Fibroblast of mammary gland (primary cell): ENCODE measurements at regions not wholly inside any gene's neighbourhood (a gene's known extent, or its start where the extent isn't known, plus 50 kb on each side); places are given as distances from the start of the nearest gene placed in this dataset.

Source experiments
- DNase-seq: peaks from one replicate; pipeline ENCODE4 v3.0.0-alpha.2; 2010; ENCODE audit warnings: low read depth
- H3K4me3 ChIP-seq: 2 replicates; pipeline ENCODE4 v1.5.1; 2011; ENCODE audit warnings: low read depth, mild to moderate bottlenecking, low read length, moderate library complexity; ENCODE audit not compliant: control insufficient read depth
- TF ChIP-seq, protein P1 (sequence below): conservative IDR thresholded peaks from 2 replicates; pipeline ENCODE4 v1.5.1; 2011; ENCODE audit warnings: low read depth, low read length, inconsistent platforms; ENCODE audit not compliant: control insufficient read depth, insufficient read depth

DNA sequence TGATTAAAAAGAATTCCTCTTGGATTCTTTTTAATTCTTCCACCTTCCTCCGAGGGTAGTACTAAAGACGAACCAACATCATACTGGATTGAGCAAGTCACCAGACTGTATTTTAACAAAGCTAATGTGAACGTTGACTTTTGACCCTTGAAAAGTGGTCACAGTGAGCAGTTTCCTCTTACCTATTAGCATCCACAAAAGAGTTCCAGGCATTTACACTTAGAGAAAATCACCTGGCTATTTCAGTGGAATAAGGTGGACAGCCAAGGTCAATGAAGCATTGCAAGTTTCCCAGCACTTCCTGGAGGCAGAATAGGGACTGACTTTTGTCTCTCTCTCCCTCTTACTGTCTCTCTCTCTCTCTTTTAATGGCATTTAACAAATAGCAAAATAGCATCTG lies 145.1 kb upstream of the DAB2 start:
- TF ChIP-seq, protein P1, sequence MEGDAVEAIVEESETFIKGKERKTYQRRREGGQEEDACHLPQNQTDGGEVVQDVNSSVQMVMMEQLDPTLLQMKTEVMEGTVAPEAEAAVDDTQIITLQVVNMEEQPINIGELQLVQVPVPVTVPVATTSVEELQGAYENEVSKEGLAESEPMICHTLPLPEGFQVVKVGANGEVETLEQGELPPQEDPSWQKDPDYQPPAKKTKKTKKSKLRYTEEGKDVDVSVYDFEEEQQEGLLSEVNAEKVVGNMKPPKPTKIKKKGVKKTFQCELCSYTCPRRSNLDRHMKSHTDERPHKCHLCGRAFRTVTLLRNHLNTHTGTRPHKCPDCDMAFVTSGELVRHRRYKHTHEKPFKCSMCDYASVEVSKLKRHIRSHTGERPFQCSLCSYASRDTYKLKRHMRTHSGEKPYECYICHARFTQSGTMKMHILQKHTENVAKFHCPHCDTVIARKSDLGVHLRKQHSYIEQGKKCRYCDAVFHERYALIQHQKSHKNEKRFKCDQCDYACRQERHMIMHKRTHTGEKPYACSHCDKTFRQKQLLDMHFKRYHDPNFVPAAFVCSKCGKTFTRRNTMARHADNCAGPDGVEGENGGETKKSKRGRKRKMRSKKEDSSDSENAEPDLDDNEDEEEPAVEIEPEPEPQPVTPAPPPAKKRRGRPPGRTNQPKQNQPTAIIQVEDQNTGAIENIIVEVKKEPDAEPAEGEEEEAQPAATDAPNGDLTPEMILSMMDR: no peak
- DNase-seq: no peak
- H3K4me3 ChIP-seq: no peak overlapping the region

DNA sequence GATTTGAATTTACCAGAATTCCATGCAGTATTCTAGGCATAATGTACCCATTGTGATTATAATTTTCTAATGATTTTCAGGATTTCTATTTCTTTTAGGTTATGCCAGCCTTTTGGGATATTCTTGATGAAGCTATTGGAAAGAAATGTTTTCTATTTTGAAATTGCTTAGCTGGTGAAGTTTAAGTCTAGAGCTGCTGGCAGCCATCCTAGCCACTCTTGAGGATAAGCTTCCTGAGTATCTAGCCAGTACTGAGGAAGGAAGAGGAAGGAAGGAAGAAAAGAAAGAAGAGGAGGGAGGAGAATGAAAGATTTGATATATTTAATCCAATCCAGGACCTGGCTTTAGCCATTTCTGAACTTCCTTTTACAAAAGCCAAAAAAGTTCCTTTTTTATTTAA lies 142.1 kb upstream of the DAB2 start:
- no peak for DNase-seq
- TF ChIP-seq, protein P1: no peak
- no peak overlapping the region for H3K4me3 ChIP-seq

DNA sequence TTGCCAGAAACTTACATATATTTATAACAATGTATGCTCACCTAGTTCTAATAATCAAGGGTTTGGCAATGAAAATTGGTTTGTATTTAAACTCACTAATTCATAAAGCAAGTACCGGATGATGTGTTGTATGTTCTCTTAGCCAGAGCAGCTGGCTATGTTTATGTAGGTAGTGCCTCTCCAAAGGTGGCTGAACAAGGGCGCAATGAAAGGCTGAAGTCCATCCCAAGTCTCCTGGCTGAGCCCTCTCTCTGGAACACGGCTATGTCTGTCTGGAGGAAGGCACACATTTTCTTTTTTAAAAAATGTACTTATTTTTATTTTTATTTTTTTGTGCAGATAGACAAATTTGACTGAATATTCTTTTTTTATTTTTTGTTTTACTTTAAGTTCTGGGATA lies 141.2 kb upstream of the DAB2 start:
- DNase-seq: no peak
- TF ChIP-seq, protein P1: no peak
- H3K4me3 ChIP-seq: no peak overlapping the region

DNA sequence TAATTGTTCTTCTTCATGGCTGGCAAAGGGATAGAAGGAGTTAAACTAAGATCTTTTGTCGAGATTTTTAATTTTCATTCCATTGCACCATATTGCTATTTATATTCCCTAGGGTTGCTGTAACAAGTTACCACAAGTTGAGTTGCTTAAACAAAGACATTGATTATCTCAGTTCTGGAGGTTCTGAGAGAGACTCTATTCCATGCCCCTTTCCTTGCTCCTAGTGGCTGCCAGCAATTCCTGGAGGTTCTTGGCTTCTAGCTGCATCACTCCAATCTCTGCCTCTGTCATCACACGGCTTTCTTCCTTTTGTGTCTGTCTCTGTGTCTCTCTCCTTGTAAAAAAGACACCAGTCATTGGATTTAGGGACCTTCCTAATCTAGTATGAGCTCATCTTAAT lies 136.6 kb upstream of the DAB2 start:
- H3K4me3 ChIP-seq: no peak overlapping the region
- TF ChIP-seq, protein P1: no peak
- no peak for DNase-seq

DNA sequence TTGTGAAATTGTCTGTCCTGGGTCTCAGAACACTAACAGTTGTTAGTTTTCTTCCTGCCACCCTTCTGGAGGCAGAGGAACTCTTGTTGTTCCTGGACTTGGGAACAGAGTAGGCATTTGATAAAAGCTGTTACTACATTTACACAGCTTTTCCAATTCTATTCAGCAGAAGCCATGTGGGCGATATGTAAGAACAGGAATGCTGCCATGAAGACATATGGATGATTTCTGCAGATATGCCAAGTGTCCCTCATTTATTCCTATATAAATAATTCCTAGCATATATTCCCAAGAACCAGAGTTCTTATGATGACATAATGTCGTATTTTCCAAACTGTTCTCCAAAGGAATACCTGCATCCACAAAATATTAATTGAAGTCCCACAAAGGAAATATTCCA lies 135.9 kb upstream of the DAB2 start:
- H3K4me3 ChIP-seq: no peak overlapping the region
- TF ChIP-seq, protein P1: no peak
- no peak for DNase-seq

DNA sequence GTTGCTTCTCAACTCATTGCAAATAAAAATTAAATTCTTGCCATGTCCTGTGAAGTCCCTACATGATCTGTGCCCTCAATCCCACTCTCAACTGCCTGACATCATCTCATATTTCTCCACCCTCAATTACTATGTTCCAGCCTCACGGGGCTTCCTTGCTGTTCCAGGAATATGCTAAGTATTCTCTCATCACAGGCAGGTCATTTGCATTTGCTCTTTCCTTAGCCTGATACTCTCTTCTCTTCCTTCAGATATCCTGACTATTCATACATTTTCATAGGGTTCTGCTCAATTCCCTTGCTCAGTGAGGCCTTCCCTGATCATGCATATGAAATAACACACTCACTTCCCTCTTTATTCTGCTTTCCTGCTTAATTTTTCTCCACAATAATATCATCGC lies 135.1 kb upstream of the DAB2 start:
- no peak for DNase-seq
- TF ChIP-seq, protein P1: no peak
- no peak overlapping the region for H3K4me3 ChIP-seq

DNA sequence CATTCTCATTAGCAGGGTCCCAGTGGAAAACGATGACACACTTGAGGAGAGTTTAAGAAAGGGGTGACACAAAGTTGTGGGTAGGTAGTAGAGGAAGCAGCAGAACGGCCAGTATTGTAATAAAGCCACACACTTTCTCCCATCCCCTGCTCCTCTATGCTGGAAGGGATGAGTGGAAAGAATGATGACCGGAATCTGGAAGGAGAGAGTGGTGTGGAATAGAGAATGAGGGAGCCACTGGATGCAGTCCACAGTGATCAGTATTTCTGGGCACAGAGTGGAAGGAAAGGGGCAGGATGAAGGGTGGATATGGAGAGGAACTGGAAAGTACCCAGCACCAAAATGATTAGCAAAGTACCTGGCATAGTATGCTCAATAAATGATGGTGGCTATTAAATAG lies 133.8 kb upstream of the DAB2 start:
- H3K4me3 ChIP-seq: no peak overlapping the region
- TF ChIP-seq, protein P1: no peak
- DNase-seq: no peak
